ENCODE measurements at regions not wholly inside any gene's neighbourhood (a gene's known extent, or its start where the extent isn't known, plus 50 kb on each side); places are given as distances from the start of the nearest gene placed in this dataset.
"Not testable (repeated sequence)": the region's sequence is repeated elsewhere in the genome, so short reads cannot be mapped to it uniquely, and the experiment has no call there.

DNA sequence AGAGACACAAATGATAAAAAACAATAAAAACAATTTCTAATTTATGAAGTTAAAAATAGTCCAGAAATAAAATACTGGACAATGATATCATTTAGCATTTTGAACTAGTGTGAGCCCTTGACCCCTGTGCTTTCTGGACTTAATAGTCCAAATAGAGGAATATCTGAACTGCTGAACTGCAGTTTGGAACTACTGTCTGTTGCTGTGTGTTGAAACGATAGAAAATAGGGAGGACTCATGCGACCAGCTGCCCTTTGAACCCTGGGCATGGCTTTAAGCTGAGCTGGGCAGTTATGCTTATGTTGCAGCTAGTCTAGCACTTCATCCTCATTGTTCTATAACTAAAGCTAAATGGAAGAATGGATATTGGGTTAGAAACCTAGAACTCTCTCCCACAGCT is 99.5 kb downstream of the FMR1NB start:
- no peak overlapping the region for H3K4me3 ChIP-seq (ENCODE audit: low read length)
- H3K27ac ChIP-seq (ENCODE audit: low read depth, low read length), result no peak overlapping the region
- no peaks in the 10 kb centered on the region for H3K9me3 ChIP-seq (ENCODE audit: insufficient read depth, low read depth, low read length)
- 94% methylated on average over 2 of the region's 2 CpGs for WGBS
- no peak overlapping the region for H3K9ac ChIP-seq (ENCODE audit: low read depth, low read length)
- no peaks in the 10 kb centered on the region for H3K27me3 ChIP-seq (ENCODE audit: insufficient read depth, low read length)
- no peaks in the 10 kb centered on the region for H3K4me1 ChIP-seq (ENCODE audit: insufficient read depth, low read length)
- H3K36me3 ChIP-seq (ENCODE audit: insufficient read depth, low read length), result no peaks in the 10 kb centered on the region

- Histone ChIP-seq H3K4me3 (ENCODE audit: low read length) (no peak overlapping the region), H3K9me3 (ENCODE audit: insufficient read depth, low read depth, low read length) (no peaks in the 10 kb centered on the region), H3K4me1 (ENCODE audit: insufficient read depth, low read length) (no peaks in the 10 kb centered on the region), H3K27me3 (ENCODE audit: insufficient read depth, low read length) (no peaks in the 10 kb centered on the region), H3K36me3 (ENCODE audit: insufficient read depth, low read length) (no peaks in the 10 kb centered on the region), H3K9ac (ENCODE audit: low read depth, low read length) (no peak overlapping the region), H3K27ac (ENCODE audit: low read depth, low read length) (no peak overlapping the region)
- WGBS, result no CpG with 5 or more reads among the region's 1 CpG
Measured at GRCh38 chrX:148084611-148085010, 103.5 kb downstream of the FMR1NB start.

DNA sequence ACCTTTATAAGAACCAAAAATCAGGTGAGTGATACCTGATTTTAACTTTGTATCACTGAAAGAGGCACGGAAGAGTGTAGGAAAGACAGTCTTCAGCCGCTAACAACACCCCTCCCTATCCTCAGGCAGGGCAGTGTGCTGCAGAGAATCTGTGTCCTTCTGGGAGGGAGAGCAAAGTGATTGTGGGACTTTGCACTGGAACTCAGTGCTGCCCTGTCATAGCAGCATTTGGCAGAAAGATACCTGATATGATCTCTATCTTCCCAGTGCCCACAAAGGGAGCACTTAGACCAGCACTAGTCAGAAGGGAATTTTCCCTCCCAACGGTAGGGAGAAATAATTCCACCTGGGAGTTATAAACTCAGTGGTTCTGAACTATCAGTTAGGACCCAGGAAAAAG is 139.0 kb downstream of the FMR1NB start:
- Histone ChIP-seq H3K4me3 (ENCODE audit: low read length) (no peak overlapping the region), H3K36me3 (ENCODE audit: insufficient read depth, low read length) (no peaks in the 10 kb centered on the region), H3K27me3 (ENCODE audit: insufficient read depth, low read length) (no peaks in the 10 kb centered on the region), H3K9me3 (ENCODE audit: insufficient read depth, low read depth, low read length) (no peaks in the 10 kb centered on the region), H3K27ac (ENCODE audit: low read depth, low read length) (no peak overlapping the region), H3K9ac (ENCODE audit: low read depth, low read length) (no peak overlapping the region), H3K4me1 (ENCODE audit: insufficient read depth, low read length) (peaks cover under 1% of the 10 kb centered on the region; the same call in 1 of the 2 replicates)
- WGBS, result 100% methylated on average over 1 of the region's 3 CpGs

GRCh38 chrX:148120999-148121623 is 140.0 kb downstream of the FMR1NB start:
- WGBS, result 100% methylated on average over 1 of the region's 3 CpGs

DNA sequence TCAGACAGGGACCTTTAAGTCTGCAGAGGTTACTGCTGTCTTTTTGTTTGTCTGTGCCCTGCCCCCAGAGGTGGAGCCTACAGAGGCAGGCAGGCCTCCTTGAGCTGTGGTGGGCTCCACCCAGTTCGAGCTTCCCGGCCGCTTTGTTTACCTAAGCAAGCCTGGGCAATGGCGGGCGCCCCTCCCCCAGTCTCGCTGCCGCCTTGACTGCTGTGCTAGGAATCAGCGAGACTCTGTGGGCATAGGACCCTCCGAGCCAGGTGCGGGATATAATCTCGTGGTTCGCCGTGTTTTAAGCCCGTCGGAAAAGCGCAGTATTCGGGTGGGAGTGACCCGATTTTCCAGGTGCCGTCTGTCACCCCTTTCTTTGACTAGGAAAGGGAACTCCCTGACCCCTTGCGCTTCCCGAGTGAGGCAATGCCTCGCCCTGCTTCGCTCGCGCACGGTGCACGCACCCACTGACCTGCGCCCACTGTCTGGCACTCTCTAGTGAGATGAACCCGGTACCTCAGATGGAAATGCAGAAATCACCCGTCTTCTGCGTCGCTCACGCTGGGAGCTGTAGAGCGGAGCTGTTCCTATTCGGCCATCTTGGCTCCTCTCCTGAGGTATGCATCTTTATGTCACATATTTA is 147.9 kb downstream of the FMR1NB start:
- H3K36me3 ChIP-seq (ENCODE audit: insufficient read depth, low read length); H3K4me1 ChIP-seq (ENCODE audit: insufficient read depth, low read length); H3K9me3 ChIP-seq (ENCODE audit: insufficient read depth, low read depth, low read length); H3K27ac ChIP-seq (ENCODE audit: low read depth, low read length); H3K27me3 ChIP-seq (ENCODE audit: insufficient read depth, low read length): not testable (repeated sequence)
- Histone ChIP-seq H3K4me3 (ENCODE audit: low read length) (peak overlapping the region; percentile 42), H3K9ac (ENCODE audit: low read depth, low read length) (peak overlapping the region; percentile 60; the same call in 1 of the 2 replicates)
- 40% methylated on average over 25 of the region's 35 CpGs for WGBS

More at GRCh38 chrX:148120999-148121623, 140.0 kb downstream of the FMR1NB start:
- Histone ChIP-seq H3K36me3 (ENCODE audit: insufficient read depth, low read length) (no peaks in the 10 kb centered on the region), H3K4me1 (ENCODE audit: insufficient read depth, low read length) (no peaks in the 10 kb centered on the region), H3K27me3 (ENCODE audit: insufficient read depth, low read length) (no peaks in the 10 kb centered on the region), H3K4me3 (ENCODE audit: low read length) (no peak overlapping the region), H3K27ac (ENCODE audit: low read depth, low read length) (no peak overlapping the region), H3K9me3 (ENCODE audit: insufficient read depth, low read depth, low read length) (no peaks in the 10 kb centered on the region), H3K9ac (ENCODE audit: low read depth, low read length) (no peak overlapping the region)

GRCh38 chrX:148133105-148133725 is 152.1 kb downstream of the FMR1NB start:
- Histone ChIP-seq H3K27me3 (ENCODE audit: insufficient read depth, low read length) (no peaks in the 10 kb centered on the region), H3K9me3 (ENCODE audit: insufficient read depth, low read depth, low read length) (no peaks in the 10 kb centered on the region), H3K9ac (ENCODE audit: low read depth, low read length) (no peak overlapping the region), H3K4me3 (ENCODE audit: low read length) (no peak overlapping the region), H3K4me1 (ENCODE audit: insufficient read depth, low read length) (no peaks in the 10 kb centered on the region), H3K27ac (ENCODE audit: low read depth, low read length) (no peak overlapping the region), H3K36me3 (ENCODE audit: insufficient read depth, low read length) (no peaks in the 10 kb centered on the region)
- WGBS, result 65% methylated on average over 5 of the region's 6 CpGs

- WGBS, result 84% methylated on average over 1 of the region's 1 CpG
- no peak overlapping the region for H3K4me3 ChIP-seq (ENCODE audit: low read length)
Measured at GRCh38 chrX:148134578-148134977, 153.4 kb downstream of the FMR1NB start.

GRCh38 chrX:148135738-148136137 is 154.6 kb downstream of the FMR1NB start:
- no peak overlapping the region for H3K4me3 ChIP-seq (ENCODE audit: low read length)
- no peaks in the 10 kb centered on the region for H3K36me3 ChIP-seq (ENCODE audit: insufficient read depth, low read length)
- no peaks in the 10 kb centered on the region for H3K27me3 ChIP-seq (ENCODE audit: insufficient read depth, low read length)
- no CpG with 5 or more reads among the region's 1 CpG for WGBS
- no peaks in the 10 kb centered on the region for H3K9me3 ChIP-seq (ENCODE audit: insufficient read depth, low read depth, low read length)
- H3K9ac ChIP-seq (ENCODE audit: low read depth, low read length), result no peak overlapping the region
- no peak overlapping the region for H3K27ac ChIP-seq (ENCODE audit: low read depth, low read length)
- no peaks in the 10 kb centered on the region for H3K4me1 ChIP-seq (ENCODE audit: insufficient read depth, low read length)

More at GRCh38 chrX:148134578-148134977, 153.4 kb downstream of the FMR1NB start:
- Histone ChIP-seq H3K9me3 (ENCODE audit: insufficient read depth, low read depth, low read length) (no peaks in the 10 kb centered on the region), H3K36me3 (ENCODE audit: insufficient read depth, low read length) (no peaks in the 10 kb centered on the region), H3K4me1 (ENCODE audit: insufficient read depth, low read length) (no peaks in the 10 kb centered on the region), H3K27ac (ENCODE audit: low read depth, low read length) (no peak overlapping the region), H3K27me3 (ENCODE audit: insufficient read depth, low read length) (no peaks in the 10 kb centered on the region), H3K9ac (ENCODE audit: low read depth, low read length) (no peak overlapping the region)

DNA sequence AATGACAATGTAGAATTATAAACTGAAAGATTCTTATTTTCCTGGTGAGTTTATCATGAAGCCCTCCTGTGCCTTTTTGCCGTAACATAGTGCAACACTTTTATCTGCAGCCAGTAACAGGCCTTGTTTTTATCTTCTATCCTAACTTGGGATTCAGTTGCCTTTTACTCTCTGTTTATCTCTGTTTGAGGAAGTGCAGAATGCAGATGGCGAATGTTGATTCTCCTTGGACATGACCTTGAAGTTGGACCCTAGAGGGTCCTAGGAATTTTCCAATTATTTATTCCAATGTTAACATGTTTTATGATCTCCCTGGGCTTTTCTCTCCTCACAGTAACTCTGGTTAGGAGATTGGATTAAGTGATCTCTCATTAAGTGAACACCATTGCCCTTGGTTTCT is 165.0 kb downstream of the FMR1NB start:
- no peak overlapping the region for H3K9ac ChIP-seq (ENCODE audit: low read depth, low read length)
- H3K27me3 ChIP-seq (ENCODE audit: insufficient read depth, low read length), result no peaks in the 10 kb centered on the region
- H3K4me3 ChIP-seq (ENCODE audit: low read length), result no peak overlapping the region
- H3K4me1 ChIP-seq (ENCODE audit: insufficient read depth, low read length), result no peaks in the 10 kb centered on the region
- H3K9me3 ChIP-seq (ENCODE audit: insufficient read depth, low read depth, low read length), result no peaks in the 10 kb centered on the region
- H3K36me3 ChIP-seq (ENCODE audit: insufficient read depth, low read length), result no peaks in the 10 kb centered on the region
- H3K27ac ChIP-seq (ENCODE audit: low read depth, low read length), result no peak overlapping the region
- WGBS, result 90% methylated on average over 2 of the region's 2 CpGs

DNA sequence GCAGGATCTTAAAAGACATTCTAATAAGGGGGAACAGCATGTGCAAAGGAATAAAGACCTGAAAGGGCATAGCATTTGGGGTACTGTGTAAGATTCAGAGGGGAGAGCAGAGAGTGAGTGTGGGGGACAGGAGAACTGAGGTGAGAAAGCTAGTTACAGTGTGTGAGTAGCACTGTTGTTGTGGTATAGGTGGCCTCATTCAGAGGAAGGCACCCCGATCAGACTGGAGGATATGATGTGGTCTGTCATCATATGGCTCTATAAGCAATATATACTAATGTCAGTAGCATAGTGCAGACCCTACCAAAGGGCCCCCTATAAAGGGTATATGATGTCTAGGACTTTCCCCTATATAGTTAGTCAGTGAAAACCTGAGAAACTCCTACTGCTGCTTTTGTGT is 175.8 kb downstream of the FMR1NB start:
- no peak overlapping the region for H3K4me3 ChIP-seq (ENCODE audit: low read length)
- WGBS, result 100% methylated on average over 1 of the region's 1 CpG
- no peak overlapping the region for H3K9ac ChIP-seq (ENCODE audit: low read depth, low read length)
- H3K9me3 ChIP-seq (ENCODE audit: insufficient read depth, low read depth, low read length), result no peaks in the 10 kb centered on the region
- no peaks in the 10 kb centered on the region for H3K27me3 ChIP-seq (ENCODE audit: insufficient read depth, low read length)
- H3K36me3 ChIP-seq (ENCODE audit: insufficient read depth, low read length), result no peaks in the 10 kb centered on the region
- H3K27ac ChIP-seq (ENCODE audit: low read depth, low read length), result no peak overlapping the region
- H3K4me1 ChIP-seq (ENCODE audit: insufficient read depth, low read length), result no peaks in the 10 kb centered on the region

DNA sequence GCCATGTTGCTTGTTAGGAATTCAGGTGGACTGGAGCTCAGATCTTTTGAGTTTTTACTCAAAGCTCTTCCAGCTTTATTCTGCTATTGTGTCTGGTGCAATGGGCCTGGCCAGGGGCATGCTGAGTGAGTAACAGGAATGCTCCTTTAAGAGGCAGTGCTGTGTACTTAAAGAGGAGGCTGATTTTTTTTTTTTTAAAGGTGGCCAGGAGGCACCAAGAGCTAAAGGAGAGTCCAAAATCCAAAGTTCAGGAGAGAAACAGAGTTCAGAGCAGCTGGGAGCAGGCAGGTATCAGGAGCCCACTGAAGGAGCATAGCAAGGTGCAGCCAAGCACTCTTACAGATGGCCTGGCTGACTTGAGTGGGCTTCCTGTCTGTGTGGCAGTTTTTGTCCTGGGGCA is 178.7 kb downstream of the FMR1NB start:
- Histone ChIP-seq H3K9me3 (ENCODE audit: insufficient read depth, low read depth, low read length) (no peaks in the 10 kb centered on the region), H3K9ac (ENCODE audit: low read depth, low read length) (no peak overlapping the region), H3K4me3 (ENCODE audit: low read length) (no peak overlapping the region), H3K27me3 (ENCODE audit: insufficient read depth, low read length) (no peaks in the 10 kb centered on the region), H3K4me1 (ENCODE audit: insufficient read depth, low read length) (no peaks in the 10 kb centered on the region), H3K36me3 (ENCODE audit: insufficient read depth, low read length) (no peaks in the 10 kb centered on the region), H3K27ac (ENCODE audit: low read depth, low read length) (no peak overlapping the region)

All from HUES64 (cell line).